GM21381 (cell line): ENCODE measurements at regions not wholly inside any gene's neighbourhood (a gene's known extent, or its start where the extent isn't known, plus 50 kb on each side); places are given as distances from the start of the nearest gene placed in this dataset.

Experiments used
- ATAC-seq: cut with Tn5 transposase; IDR thresholded peaks from one replicate; pipeline ENCODE4 v1.9.1; 2021; ENCODE audit warnings: mild to moderate bottlenecking, moderate library complexity; ENCODE audit not compliant: unreplicated experiment

DNA sequence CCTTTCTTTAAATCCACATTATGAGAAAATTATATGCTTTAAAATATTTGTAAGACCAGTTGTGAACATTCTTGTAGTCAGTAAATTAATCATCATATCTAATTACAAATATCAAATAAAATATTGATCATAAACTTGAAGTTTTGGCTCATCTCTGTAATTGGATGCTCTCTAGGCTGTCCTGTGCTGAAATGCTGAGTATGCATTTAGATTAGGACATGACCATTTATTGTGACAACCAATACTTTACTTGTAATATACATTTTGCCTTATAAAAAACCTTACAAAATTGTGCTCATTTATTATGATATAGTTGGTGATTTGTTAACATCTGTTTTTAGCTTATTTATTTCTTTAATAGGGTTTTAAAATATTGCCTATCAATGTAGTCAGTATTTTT, 116.1 kb upstream of the DOCK10 start:
- no peak for ATAC-seq

DNA sequence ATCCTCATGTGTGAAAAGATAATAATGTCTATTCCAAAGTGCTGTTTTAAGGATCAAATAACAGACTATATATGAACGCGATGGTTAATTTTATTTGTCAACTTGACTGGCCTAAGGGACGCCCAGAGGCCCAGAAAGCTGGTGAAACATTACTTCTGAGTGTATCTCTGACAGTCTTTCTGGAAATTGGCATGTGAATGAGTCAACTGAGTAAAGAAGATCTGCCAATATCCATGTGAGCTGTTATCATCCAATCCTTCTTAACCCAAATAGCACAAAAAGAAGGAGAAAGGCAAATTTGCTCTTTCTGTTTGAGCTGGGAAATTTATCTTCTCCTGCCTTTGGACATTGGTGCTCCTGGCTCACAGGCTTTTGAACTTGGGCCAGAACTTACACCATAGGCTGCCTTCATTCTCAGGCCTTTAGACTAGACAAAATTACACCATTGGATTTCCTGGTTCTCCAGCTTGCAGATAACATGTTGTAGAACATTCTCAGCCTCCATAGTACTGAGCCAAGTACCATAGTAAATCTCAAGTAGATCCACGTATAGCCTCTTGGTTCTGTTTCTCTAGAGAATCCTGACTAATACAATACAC, 114.7 kb upstream of the DOCK10 start:
- no peak for ATAC-seq

DNA sequence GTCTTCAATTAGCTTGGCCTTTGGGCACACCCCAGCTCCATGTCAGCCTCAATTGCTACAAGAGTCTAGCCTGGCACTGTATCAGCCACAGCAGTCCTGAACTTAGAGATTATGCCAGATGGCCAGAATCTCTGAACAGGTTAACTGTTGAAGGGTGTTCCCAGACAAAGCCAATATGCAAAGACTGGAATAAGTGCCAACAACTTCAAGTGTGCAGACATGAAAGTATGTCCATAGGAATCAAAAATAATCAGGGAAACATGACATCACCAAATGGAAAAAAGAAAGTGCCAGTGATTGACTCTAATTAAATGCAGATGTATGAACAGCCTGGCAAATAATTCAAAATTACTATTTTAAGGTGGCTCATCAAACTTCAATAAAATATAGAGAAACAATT, 98.5 kb upstream of the DOCK10 start:
- ATAC-seq, result no peak

DNA sequence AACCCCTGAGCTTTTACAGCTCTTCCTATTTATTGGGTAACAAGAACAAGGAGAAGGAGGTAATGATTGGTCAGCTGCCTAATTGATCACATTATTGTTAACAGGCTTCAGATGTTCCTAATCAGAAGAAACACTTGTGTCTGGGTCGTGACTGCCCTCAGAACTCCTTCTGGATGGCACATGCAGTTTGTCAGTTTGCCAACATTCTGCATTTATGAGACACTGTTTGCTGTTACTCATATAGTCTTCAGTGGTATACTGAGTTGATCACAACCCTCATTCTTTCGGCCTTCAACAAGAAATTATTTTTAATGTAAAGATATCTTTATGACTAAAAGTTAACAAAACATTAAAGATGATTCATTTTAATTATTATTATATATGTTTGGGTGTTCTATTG, 95.7 kb upstream of the DOCK10 start:
- no peak for ATAC-seq

DNA sequence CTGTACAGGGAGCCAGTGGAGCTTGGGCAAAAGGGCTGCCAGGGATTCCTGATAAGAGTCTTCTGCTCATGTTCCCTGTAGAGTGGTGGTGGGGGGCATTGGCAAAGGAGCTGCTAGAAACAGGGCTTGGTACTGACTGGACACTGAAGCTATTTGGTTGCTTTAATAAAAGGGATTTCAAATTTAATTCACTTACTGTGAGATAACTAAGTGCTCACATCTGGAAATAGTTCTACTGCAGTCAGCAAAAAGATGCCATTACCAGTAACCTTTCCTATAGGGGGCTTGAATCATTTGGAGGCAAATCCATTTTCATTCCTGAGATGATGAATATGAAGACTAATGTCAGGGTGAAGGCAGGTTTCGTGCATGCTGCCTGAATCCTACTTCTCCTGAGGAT, 94.3 kb upstream of the DOCK10 start:
- ATAC-seq, result no peak

DNA sequence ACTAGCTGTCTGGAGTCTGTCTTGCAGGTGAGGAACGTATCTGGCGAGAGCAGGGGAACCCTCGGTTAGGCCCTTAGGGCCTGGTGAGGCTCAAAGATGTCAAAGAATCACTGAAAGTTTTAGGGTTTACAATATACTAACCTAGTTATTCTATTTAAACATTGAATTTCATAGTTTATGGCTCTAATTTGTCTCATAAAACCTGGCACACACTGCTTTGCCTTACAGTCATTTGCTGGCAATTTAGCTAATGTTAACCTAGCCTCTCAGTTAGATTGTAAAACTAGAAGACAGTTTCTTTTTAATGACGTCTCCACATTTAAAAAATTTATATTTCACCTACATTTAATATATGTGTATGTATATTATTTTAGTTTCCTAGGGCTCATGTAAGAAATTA, 89.6 kb upstream of the DOCK10 start:
- ATAC-seq, result no peak

DNA sequence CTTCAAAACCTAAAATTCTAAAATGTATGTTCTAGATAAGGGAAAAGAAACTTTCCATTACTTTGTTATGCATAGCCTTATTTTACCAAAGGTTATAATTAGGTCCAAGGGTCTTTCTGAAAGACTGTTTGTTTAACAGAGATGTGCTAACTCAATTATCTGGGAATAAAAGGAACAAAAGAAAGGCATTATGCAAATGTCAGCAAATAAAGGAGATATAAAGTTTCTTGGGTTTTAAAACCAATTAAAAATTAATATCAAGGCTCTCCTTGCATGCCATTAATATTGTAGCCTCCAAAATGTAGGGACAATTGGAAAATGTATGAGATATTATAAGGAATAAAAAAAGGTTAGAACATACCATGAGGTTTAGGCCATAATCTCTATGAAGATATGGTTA, 87.8 kb upstream of the DOCK10 start:
- ATAC-seq, result no peak

DNA sequence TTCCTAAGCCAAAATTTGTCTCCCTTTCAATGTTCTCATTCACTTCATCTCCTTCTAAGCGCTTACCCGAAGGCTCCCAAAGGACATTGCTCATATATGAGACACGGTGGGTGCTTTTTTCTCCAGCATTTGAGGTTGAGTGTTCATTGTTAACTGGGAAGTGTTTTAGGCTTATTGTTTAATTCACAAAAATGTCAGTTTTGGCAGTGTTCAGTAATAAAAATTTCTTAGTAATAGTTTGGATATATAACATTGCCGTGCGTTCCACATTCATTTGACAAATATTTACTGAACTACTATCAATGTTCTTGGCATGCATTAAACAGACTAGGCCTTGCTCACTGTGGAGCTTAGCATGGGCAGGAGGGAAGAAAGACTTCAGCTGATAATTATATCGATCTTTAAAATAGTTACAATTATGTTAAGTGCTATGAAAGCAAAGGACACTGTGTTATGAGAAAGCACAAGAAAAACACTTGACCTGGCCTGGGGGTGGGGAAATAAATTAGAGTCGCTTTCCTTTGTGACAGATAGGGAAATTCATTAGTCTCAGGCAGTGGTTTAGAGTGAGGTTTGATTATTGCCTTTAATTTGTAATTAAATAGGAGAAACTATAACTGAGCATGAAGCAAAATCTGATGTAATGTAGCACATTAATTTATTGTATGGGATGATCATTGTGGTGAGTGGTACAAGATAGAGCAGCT, 82.2 kb upstream of the DOCK10 start:
- ATAC-seq, result no peak

DNA sequence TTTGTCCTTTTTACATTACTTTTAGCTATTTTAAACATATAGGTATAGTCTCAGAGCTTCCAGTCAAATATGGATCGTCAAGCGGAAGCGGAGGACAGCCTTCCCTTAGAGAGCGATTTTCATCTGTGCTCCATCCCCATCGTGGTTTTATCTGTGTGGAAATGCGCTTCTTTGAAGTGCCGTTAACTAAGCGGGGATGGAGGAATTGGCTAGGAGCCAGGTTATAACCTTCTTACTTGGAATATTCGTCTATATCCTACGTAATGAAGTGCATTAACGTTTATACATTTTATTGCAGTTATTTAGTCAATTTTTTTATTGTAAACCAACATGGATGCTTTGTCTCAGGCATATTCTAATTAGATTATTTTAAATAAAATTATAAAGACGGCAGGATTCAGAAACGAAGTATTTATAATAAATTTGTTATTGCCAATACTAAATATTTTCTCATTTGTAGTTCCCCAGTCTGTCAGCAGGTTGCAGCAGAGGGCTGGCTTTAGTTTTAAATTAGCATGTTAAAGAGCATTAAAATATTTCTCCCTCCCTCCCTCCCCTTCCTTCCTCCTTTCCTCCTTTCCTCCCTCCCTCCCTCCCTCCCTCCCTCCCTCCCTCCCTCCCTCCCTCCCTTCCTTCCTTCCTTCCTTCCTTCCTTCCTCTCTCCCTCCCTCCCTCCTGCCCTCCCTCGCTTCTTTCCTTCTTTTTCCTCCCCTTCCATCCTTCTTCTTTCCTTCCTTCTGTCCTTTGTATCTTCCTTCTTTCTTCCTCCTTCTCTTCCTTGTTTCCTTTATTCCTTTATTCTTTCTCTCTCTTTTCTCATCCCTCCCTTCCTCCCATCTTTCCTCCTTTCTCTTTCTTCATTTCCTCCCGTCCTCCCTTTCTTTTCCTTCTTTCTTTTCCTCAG, 80.6 kb upstream of the DOCK10 start:
- no peak for ATAC-seq

DNA sequence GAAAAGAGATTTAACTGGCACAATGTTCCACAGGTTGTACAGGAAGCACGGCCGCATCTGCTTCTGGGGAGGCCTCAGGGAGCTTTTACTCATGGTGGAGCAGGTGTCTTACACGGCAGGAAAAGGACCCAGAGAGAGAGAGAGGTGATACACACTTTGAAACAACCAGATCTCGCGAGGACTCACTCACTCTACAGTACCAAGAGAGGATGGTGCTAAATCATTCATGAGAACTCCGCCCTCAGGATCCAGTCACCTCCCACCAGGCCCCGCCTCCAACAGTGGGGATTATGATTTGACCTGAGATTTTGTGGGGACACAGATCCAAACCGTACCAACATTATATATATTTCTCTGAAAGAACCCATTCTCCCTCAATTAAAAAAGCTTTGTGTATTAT, 79.7 kb upstream of the DOCK10 start:
- ATAC-seq, result no peak

DNA sequence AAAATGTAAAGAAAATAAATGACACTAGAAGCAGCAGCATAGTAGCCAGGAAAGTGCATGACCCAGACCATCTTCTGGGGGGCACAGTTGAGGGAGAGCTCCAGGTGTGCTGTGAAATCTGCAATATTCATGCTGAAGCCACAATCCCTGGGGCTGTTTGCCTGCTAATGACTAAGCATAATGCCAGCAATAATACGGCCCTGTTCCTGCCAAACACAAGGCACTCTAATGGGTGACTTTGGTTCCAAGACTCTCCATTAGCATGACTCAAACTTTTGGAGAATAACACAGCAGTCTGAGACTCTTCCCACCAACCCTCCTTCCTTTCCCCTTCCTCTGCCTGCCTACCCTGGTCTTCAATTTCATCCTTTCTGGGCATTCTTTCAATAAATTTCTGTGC, 77.9 kb upstream of the DOCK10 start:
- ATAC-seq, result no peak

DNA sequence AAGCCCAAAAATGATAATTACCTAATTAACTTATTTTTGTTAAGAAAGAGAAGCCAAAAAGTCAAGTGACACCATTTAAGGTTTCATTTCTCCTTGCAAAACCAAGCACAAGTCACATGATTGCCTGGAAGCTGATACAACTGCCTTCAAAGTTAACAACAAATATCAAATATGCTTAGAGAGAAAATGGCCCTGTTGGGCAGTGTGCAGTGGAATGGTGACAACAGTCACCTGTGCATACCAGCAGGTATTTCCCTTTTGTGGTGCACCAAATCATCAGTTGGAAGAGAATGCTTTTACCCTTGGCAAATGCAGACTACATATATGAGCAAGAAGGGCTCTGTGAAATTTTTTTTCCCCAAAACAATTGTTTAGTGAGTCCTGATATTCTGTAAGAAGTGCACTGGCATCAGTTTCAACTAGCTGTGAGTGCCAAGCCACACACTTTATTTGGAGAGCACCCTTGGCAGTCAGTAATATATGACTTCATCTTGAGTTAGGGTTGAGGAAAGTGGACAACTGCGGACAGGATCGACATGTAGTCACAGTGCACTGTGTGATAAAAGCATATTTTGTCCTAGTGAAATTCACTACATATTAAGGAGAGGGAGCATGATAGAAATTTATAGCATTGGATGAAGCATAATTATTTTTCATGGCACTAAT, 74.9 kb upstream of the DOCK10 start:
- ATAC-seq, result no peak

DNA sequence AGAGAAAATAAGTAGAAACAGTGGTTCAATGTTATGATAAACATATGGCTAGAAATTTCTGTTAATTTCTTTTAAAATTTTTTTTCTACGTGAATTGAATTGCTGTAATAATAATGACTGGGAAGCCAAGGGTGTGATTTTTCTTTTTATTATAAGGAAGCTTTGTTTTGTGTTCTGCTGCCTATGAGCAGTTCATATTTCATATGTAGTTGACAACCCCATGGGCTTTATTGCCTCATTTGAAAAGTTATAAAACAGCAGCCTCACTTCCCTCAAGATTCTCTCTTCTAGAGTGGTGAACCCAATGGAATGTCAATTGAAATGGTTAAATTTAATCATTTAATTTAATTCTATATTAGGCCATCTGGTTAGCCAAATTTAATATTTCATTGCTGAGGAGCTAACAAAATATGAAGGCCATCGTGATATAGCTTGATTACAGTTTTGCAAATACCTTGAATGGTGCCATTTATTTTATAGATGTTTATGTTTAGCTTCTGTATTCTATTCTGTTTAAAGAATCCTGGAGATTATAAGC, 72.6 kb upstream of the DOCK10 start:
- ATAC-seq, result no peak

DNA sequence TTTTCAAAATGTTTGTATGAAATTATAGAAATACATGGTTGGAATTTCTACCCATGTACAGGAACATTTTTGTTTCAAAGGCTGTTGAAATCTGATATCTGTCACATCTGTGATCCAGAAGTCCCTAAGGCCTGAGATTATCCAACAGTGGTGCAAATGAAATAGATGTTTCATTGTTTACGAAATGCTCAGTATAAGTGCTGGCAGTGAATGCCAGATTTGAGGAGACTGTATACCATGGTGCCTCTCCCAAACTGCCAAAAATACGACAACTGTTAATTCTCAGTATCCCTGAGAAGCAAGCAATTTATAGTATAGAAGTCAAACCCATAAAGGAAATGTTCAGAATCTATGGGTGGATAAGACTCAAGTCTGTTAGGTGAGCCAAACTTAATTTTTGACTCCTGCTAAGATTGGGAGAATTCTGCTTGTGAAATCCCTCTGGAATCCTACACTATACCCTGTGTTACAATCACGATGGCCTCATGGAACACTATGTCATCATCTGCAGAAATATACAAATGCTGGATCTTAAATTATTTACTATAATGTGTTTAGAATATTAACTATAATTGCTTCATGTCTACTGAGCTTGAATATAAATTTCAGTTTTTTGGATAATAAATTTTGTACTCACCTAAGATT, 71.2 kb upstream of the DOCK10 start:
- no peak for ATAC-seq

DNA sequence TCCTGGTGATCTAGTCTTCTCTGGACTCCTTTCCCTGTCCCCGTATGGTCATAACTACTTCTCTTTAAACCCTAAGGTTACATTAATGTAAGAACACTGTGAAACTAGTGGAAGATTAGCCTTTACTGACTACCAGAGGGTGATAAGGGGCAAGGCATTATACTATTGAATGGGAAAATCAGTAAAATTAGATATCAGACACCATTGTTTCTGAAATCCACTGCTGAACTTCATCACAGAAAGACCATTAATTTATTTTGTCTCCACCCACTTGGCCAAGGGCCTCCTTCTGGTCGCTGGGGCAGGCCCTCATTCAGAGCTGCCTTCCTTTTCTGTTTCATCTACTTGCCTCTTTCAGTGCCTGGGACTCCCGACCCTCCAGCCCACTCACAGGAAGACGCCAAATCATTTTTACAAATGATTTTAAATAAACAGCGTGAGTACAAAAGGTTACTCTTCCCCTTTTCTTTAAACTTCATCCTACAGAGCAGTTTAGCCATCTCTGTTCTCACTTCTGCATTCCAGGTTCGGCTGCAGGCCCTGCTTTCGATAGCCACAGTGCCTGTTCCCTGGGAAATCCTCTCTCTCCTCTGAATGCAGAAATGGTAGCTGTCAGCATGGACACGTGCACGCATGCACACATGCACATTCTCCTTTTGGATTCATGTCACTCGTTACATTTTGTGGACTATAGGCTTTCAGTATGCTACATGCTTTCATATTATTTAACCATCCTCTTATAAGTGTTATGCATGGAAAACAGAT, 70.3 kb upstream of the DOCK10 start:
- no peak for ATAC-seq

DNA sequence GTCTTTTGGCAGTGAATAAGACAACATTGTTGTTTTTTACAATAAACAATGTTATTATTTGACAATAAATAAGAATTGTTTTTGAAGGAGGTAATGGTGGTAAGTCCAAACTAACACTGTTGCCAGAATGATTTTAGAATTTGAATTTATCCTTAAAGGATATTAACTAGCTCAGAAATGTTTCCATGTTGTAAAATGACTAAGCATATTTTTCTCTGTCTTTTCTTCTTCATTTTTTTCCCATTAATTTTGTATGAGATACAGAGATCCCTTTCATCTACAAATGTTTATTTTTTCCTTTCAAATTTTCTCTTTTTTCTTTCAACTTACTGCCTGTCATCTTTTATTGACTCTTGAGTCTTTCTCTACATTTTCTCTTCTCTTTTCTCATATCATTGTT, 66.5 kb upstream of the DOCK10 start:
- no peak for ATAC-seq

DNA sequence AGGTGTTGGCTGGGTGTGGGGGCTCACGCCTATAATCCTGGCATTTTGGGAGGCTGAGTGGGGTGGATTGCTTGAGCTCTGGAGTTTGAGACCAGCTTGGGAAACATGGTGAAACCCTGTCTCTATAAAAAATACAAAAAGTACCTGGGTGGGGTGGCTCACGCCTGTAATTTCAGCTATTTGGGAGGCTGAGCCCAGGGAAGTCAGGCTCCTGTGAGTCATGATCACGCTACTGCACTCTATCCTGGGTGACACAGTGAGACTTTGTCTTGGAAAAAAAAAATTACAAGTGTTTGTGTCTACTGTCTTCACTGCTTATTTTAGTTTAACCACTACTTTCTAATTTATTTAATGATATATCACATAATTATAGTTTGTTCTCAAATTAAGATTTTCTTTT, 62.7 kb upstream of the DOCK10 start:
- no peak for ATAC-seq

DNA sequence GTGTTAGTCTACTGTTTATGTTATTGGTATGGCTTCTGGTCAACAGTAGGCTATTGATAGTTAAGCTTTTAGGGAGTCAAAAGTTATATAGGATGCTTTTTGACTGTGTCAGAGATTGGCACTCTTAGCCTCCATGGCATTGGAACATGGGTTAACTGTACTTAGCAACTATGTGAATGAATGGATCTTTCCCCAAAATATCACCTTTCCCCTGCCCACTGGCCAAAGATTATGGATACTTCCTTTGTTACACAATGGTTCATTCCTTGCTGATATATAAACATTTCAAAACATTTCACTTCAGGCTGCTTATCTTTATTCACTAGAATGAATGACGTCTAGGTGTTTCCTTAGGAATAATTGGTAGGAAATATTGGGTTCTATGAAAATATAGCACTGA, 62.1 kb upstream of the DOCK10 start:
- ATAC-seq, result no peak

DNA sequence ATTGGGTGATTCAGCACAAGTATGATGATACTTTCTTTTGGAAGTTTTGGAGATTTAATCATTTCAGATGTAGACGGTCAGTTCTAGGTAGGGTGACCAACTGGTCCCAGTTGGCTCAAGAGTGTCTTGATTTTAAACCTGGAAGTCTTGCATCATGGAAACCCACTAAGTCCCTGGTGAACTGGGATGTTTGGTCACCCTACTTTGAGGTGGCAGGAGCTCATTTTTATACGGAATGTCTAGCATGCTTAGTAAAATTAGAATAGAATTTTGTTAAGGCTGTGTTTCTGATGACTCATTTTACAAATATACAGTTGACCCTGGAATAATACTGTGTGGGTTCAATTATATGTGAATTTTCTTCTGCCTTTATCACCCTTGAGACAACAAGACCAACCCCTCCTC, 61.5 kb upstream of the DOCK10 start:
- no peak for ATAC-seq

DNA sequence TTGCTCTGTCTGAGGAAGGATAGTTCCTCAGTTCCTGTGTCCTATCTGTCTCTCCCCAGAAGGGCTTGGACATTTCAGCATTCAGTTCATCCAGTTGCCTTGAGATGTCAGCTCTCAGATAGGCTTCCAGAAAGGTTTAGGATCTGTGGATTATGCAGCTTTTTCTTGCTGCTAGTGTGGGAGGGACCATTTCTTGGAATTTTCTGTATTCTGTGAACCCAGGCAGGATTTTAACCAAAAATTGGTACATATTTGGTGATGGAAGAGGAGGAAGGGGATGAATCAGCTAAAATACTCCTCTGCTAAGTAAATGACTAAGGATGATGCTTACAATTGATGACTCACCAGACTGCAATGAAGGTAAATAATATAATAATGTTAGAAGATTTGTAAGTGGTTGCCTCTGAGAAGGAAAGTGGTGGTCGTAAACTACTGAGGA, 58.6 kb upstream of the DOCK10 start:
- ATAC-seq, result no peak
